HG02938 (cell line): ENCODE measurements at regions not wholly inside any gene's neighbourhood (a gene's known extent, or its start where the extent isn't known, plus 50 kb on each side); places are given as distances from the start of the nearest gene placed in this dataset.

Source experiments
- ATAC-seq: cut with Tn5 transposase; IDR thresholded peaks from one replicate; pipeline ENCODE4 v1.9.1; 2021; ENCODE audit warnings: mild to moderate bottlenecking, moderate library complexity; ENCODE audit not compliant: unreplicated experiment

DNA sequence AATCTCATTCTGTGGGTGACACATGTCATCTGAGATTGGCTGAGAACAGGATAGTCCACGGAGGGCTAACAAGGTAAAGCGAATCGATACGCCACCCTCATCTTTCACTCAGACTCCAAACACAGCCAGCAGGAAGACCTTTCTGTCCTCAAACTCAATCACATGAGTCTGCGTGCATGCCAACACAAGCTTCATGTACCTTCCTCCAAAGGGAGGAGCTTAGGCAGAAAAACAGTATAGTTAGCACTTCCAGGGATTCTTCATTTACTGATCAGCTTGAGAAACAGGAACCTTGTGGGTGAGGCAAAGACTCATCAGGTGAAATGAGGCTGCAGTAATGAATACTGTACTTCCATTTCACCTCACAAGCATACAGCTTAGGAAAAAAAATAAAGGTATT, 767.1 kb upstream of the API5 start:
- ATAC-seq: no peak

DNA sequence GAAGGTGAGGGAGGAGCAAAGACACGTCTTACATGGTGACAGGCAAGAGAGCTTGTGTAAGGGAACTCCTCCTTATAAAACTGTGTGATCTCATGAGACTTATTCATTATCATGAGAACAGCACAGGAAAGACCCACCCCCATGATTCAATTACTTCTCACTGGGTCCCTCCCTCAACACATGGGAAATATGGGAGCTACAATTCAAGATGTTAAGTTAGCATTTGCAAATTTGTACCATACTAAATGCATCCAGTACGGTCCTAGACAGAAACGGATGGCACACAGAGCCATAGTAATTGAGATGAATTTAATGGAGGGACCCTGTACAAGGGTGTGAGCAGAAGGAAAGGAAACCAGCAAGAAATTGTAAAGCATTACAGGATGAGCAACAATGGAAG, 765.8 kb upstream of the API5 start:
- no peak for ATAC-seq

DNA sequence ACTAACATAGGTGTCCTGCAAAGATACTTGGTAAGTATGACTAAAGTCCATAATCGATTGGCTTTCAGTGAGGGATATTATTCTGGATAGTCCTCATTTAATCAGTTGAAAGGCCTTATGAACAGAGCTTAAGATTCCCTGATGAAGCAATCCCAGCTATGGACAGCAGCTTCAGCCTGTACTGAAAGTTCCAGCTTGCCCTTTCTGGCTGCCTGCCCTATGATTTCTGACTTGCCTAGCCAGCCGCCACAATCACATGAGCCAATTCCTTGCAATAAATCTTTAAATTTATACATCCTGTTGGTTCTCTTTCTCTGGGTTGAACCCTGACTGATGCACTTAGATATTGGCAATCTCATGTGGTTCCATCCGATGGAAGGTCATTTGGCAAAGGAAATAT, 759.0 kb upstream of the API5 start:
- no peak for ATAC-seq

DNA sequence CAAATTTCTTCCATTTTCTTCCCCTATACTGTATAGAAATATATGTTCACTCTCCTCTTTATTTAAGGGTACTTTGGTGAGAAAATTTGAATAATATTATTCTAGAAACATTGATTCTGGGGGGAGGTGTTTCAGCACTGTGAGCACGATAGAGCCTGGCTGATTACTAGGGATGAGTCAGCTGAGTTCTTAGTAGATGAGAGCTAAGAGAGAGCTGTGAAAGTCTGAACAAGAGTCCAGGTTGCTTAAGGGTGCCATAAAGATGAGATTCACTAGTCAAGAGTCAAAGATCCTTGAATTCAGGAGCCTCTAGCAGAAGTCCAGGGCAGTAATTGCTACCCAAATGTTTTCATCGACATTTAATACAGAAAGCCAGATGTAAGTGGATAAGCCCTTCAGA, 756.6 kb upstream of the API5 start:
- ATAC-seq: no peak

DNA sequence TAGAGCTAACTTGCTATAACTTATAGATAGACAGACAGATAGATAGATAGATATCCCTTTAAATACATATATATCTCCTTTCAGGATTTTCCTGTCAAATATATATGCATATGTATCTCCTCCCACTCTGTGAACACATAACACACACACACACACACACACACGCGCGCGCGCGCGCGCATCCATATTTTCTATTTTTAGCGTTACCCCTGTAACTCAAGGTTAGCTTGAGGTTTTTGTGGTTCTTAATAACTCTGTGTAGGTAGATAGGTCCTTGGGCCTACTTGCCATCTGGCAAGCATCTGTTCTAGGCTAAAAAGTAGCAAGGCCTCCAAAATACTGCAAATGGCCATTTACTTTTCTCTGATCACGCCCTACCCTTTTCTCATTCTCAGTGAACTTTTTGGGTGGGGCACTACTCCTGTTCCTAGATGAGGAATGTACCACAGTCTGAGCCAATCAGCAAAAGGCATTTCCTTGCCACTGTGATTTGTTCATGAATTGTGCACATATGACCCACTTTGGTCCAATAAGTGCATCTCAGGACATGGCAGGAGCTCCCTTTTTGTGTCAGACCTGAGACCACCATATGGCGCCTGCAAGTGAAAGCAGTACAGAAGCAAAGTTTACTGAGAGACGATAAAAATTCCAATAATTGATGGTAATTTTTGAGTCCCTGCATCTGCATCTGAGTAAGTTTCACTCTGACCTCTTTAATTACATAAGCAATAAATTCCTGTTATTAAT, 740.5 kb upstream of the API5 start:
- ATAC-seq: no peak

DNA sequence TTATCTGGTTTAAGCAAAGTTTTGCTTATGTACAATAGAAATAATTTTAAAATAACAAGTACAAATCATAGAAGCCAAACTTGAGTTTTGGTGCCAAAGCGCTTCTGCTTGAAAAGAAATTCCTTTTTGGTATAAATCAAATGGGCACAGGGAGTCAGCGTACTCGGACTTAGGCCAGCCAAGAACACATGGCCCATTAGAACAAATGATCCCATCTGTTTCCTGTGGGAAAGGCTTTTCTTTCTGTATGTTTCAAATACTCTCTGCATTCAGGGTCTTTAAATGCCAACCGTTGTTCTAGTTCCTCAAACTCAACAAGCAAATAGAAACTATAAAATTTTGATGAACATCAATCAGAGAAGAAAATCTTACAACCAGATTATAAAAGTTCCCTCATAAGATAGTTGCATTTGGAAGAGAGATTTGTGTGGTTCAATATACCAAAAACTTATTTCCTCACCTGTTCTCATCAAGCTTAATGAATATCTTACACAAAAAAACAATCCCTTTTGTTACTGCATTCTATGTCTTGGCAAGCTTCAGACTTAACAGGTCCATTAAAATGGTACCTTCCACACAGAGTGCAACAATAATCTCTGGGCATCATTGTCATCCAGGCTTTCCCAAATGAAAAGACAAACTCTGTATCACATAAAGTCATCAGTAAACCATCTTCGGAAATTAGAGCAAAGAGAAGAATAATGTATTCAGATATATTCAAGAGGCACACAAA, 739.8 kb upstream of the API5 start:
- ATAC-seq: no peak

DNA sequence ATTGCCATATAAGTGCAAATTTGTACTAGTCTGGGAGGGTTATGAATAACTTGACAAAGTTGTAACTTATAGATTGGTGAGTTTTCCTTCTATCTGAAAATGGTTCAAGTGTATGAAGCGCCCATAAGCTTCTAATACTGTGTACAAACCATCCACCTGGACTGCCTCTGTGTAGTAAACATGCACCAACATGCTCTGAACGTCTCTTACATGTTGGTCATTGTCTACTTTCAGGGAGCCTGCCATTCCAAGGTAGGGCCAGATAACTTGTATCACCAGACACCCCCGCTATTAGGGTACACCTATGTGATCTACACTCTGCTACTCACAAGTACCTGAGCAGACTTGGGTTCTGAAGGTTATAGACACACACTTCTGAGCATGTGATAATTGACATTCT, 735.5 kb upstream of the API5 start:
- ATAC-seq: no peak

DNA sequence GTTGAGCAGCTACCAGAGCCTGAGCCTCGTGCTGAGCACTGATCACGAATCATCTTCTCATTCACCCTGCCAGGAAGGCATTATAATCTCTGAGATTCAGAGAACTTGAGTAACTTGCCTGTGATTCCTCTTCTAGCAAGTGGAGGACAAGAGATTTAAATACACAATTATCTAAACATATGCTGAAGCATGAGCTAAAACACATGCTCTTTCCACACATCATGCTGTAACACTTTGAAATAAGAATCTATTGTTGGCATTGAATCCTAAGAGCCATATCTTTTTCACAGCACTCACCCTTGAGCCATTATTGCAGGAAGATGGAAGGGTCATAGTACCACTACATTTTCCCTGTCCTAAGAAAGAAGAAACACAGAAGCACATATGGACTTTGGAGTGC, 722.5 kb upstream of the API5 start:
- ATAC-seq: no peak

DNA sequence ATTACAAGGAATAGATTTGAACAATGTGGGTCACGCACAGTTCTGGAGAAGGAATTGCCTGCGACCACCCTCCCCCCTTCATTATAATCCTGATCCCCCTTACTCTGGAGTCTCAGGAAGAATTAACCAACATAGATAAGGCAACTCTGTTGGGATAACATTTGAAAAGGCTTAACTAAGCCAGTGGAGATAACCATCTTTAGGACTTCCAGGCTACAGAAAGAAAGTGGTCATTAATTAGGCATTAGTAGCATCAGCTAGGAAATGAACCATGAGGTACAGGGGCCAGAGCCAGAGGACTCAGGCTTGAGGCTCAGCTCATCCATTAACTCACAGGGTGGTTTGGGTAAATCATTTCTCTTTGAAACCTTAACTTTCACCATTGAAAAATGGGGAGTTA, 720.0 kb upstream of the API5 start:
- ATAC-seq: no peak

DNA sequence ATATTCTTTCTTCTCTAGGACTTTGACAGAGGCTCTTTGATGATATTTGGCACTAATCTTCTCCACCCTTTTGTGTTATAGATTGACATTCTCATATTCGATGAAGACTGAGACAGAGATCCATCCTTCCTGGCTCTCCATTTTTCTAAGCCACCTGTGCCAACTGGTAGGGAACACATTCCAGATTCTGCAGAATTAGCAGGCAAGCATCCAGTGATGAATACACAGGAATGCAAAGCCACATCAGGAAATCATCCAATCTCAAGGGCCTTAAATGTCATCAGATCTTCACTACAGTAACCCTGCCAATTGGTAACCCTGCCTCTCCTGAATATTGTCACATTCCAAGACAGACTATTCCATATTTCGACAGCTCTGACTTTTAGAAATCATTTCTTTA, 718.4 kb upstream of the API5 start:
- no peak for ATAC-seq

DNA sequence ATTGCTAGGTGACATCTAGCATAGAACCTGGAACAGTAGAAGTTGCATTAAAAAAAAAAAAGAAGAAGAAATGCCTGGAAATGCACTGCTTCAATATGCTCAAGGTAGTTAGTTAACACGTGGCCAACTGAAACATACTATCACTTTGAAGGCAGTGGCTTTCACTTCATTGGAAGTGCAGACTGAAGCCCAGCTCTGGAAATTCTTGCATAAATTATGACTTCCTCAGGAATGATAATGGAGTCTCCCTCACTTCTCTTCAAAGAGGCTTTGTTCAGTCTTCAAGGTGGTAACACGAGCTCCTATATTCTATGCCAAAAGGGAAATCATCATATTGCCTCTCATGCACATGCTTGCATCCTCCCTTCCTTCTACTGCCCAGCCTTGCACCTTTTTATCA, 715.9 kb upstream of the API5 start:
- ATAC-seq: no peak

DNA sequence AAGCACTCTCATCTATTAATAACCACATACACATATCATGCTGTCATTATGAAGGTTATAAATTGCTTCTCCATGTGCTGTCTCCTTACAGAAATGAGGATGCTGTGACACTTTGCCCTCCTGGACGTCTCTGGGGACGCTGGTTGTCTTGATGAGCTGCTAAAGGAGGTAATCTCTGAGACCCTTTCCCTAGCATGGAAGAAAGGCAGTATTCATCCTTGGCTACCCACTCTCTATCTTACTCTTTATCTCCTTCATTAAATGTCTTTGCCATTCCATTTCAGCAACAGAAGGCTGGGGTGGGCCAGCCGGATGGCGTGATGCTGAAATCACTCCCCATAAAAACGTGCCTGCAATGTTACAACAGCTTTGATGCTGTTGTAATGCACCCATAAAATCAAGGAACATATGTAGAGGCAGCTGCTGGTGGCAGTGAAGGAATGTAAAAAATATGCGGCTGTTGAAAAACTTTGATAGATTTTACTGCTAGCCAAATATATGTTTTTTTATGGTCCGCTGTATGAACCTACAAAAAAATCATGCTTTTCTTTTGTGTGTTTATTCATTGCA, 715.1 kb upstream of the API5 start:
- ATAC-seq: no peak

DNA sequence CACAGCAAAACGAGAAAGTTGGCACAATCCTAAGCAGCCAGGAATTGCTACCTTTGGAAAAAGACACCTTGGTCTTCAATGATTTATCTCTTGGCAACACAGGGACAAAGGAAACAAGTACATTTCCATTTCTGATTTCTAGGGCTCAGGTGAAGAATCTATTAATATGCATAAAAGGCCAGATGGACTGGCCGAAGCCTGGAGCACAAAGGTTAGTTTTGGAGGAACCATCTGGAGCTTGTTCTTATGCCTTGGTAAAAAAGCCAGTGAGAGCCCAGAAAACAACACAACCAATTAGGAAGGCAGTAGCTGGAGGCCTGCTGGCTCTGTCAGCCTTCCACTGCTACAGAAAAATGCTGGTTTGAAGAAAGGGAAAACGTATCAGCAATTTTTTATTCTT, 713.5 kb upstream of the API5 start:
- no peak for ATAC-seq

DNA sequence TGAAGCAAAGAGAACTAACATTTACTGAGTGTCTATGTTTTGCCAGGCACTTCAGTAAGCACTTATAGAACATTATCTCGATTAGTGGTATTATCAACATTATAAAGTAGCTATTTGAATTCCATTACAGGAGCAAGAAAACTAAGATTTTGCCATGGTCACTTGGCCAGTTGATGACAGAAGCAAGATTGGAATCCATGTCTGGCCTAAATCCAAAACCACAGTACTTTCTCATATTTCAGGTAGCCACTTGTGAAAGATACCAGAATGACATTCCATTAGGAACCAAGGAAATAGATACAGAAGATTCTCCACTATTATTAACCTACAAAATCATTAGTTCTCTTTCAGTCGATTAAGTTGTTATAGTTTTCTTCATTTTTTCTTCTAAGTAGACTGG, 691.0 kb upstream of the API5 start:
- ATAC-seq: no peak

DNA sequence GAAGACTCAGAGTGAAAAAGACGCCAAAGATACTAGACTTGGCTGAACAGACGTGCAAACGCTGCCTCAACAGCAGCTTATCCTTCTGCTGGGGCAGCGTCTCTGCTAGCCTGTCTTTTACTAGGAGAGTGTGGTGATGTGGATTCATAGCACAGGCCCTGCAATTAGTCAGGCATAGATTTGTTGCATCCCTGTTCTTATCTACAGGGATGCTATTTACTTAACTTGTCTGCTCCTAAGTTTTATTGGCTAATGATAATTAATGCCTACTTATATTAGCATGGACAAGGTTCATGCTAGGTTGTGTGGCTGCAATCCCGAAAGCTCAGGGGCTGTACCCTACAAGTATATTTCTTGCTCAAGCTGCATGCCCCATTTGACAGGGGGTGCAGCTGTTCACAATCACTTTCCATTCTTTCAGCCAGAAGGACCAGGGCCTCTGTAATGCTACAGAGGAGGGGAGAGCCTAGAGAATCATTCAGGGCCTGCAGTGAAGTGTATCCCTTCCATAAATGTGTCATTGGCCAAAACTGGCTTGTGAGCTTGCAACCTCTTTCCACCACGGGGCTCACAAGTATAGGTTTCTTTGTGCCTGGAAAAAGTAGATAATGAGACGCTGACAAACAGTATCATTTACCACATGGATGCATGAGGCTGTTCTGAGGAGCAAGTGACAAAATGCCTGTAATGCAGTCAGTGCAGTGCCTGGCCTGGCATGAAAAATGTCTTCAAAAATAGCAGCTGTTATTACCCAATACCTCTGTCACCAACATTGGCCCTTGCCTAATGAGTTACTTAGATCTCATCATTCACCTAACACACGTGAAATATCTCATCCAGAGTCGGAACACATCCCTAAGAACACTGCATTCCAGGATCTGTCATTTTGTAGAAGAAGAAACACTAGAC, 685.8 kb upstream of the API5 start:
- ATAC-seq: no peak

DNA sequence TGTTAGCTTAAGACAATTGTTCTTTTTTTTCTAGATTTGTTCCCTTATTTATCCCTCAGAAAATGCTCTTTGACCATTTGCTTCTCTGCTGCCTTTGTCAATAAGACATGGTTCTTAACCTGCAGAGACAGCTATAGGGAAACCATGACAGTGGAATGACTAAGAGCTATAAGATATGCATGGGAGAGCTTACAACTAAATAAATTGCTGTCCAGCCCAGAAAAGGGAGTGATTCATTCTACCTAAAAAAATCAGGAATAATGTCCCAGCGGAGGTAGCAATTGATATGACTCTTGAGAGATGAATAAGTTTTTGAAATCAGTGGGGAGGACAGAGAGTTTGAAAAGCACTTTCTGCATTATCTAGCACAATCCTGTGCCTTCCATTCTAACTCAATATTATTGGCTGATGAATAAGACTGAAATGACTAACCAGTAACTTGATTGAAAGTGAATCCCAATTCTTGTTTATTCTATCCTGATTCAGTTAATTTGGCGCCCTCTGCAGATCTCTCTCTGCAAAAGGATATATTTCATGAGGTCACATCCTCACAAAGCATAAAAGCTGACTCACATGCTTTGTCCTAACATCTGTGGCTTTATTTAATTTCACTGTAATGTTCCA, 680.5 kb upstream of the API5 start:
- no peak for ATAC-seq

DNA sequence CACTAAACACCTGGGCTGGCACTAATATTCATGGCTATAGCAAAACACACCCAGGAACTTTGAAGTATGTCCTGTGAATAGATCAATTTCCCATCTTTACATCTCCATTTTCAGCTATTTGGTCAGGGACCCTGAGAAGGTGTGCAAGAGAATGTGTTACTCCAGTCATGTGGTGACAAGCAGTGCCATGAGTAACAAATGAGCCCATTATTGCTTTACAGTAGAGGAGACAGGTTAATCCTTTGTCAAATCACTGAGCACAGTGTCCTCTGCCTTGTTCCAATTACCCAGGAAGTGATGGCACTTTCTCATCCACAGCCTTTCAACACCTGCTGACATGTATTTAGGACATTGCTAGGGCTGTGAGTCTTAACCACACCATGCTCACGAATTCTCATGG, 664.8 kb upstream of the API5 start:
- no peak for ATAC-seq

DNA sequence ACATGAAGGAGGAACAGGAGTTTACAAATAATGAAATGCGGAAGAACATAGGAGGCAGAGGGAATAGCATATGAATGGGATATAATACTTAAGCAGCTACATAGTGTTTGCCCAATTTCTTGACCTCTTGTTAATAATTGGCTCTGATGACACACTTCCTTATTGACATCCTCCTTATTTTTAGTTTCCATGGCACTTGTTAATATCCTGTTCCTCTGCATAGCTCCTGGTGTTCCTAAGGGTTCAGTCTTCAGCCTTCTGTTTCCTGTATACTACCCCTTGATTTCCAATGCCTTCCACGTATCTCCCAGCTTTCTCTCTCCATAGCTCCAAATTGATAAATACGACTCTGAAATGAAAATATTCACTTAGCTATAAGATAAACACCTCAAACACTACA, 663.8 kb upstream of the API5 start:
- no peak for ATAC-seq

DNA sequence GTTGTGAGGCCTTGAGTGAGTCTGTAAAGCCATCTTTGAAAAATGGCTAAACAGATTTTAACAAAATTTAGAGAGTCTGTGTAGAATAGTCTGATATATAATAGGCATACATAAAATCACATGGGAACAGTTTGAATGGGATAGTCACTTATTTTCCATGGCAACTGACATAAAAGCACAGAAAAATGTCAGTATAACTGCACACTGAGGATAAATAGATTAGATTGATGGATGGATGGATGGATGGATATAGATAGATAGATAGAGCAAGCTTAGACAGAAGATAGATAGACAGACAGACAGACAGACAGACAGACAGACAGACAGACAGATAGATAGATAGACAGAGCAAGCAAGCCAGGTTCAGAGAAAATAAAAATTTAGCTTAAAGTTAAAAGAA, 660.2 kb upstream of the API5 start:
- no peak for ATAC-seq

DNA sequence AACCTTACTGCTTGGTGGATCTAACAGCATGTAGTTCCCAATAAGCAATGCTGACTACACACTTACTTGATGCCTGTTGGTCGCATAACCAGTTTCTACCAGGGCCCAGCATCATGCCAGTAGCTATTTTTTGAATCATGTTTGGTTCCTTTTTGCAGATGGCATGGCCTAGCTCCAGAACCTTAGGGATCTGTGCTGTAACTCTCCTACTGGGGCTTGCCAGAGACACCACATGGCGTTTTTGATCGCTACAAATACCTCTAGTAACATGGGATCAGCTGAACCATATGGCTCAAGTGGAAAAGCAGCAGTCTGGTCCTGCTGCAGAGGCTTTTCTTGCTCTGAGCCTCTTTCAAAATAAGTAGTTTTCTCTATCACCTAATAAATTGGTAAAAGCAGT, 654.6 kb upstream of the API5 start:
- no peak for ATAC-seq

DNA sequence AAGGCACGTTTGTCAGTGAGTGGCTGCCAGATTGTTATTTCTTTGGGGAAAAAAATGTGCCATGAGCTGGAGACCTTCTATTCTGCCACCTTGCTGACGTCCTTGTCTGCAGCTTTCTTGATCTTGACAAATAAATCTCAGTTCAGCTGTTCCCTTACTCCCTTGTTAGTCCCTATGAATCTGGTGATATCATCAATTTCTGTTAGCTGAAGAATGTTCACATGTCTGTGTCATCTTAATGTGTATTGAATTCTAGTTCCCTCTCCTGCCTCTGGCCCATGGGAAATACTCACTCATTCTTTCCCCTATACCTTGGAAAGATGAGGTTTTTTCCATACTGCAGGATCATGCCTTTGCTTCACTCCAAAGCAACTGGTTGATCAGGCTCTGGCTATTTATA, 649.9 kb upstream of the API5 start:
- ATAC-seq: no peak
